GM21825 (cell line): ENCODE measurements at regions not wholly inside any gene's neighbourhood (a gene's known extent, or its start where the extent isn't known, plus 50 kb on each side); places are given as distances from the start of the nearest gene placed in this dataset.

ENCODE experiments used
- ATAC-seq: cut with Tn5 transposase; IDR thresholded peaks from one replicate; pipeline ENCODE4 v1.9.1; 2021; ENCODE audit warnings: mild to moderate bottlenecking, moderate library complexity; ENCODE audit not compliant: unreplicated experiment

- no peak for ATAC-seq
These were observed 101.9 kb upstream of the SLC44A1 start for GRCh38 chr9:105142406-105143135.

DNA sequence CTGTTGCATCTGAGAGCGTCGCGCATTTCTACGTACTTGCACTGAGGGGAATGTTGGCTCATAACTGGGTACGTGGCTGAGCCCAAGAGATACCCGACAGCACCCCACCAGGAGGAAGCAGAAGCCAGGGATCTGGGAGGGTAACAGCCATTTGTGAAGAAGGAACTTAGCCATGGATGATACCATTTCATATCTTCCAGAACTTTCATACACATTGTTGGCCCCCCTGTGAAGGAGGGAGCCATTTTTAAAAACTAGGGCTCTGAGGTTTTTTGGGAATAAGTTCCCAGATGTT lies 101.4 kb upstream of the SLC44A1 start:
- ATAC-seq: no peak

GRCh38 chr9:105144076-105144475 lies 100.4 kb upstream of the SLC44A1 start:
- ATAC-seq: no peak

DNA sequence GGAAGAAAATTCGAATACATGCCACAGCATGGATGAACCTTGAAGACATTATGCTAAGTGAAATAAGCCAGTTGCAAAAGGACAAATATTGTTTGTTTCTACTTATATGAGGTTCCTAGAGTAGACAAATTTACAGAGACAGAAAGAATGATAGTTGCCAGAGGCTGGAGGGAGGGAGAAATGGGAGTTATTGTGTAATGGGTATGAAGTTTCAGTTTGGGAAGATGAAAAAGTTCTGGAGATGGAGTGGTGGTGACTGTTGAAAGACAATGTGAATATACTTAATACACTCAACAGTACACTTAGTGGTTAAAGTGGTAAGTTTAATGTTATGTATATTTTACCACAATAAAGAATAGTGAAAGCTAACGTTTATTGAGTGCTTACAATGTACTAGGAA lies 99.6 kb upstream of the SLC44A1 start:
- no peak for ATAC-seq

DNA sequence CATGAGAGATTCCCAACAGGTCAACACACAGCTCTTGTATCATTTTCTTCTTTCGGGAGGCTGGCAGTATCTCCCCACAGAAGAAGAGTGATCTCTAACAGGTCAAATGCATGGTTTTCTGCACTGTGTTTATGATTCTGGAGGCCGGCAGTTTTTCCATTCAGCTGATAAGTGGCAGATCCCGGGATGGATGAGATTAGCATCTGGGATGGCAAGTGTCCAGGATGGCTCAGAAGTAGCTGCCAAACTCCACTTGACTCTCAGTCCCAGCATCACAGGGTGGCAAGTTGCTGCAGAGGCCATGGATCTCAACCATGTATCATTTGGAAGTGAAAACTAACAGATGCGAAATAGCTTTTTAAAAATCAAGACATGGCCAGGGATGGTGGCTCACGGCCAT lies 97.8 kb upstream of the SLC44A1 start:
- ATAC-seq: no peak

GRCh38 chr9:105147110-105147871 lies 97.2 kb upstream of the SLC44A1 start:
- ATAC-seq: no peak

GRCh38 chr9:105148328-105149006 lies 96.0 kb upstream of the SLC44A1 start:
- ATAC-seq: no peak

DNA sequence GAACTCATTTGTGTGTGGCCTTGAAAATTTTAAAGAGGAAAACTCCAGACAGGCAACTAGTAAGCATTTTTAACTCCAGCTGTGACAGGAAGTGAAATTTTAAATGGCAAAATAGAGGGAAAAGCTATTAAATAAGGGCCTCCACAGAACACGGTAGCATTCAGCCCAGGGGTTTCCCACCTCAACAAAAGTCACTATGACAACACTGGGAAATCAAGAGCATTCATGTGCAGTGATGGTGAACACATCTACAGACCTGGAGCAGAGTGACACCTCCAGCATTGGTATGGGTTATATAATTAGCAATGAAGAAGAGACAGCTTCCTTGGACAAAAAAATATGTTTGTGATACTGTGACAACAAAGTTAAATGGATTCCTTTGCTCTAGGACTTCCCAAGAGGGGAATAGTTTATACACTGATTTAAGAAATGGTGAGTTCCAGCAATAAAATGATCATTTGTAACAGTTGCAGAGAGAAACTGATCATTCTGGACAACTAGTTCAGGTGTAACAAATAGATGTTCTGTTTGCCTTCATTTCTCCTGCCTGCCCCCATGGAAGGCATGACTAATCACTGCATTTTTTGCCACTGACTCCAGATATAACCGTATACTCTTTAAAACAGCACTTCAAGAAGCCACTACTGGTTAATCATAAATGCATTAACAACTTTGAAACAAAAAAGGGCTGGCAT lies 93.3 kb upstream of the SLC44A1 start:
- no peak for ATAC-seq

DNA sequence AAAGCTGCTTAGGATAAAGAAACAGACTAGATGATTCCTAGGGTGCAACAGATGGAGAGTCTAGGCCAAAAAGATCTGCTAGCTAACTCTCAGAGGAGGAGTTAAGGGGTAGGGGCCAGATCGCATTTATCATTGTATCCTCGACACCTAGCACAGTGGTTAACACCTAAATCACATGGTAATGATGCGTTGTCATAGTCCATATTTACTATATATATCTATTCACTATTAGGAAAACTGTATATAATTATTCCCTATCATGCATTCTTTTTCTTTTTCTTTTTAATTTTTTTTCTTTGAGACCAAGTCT lies 92.8 kb upstream of the SLC44A1 start:
- no peak for ATAC-seq

- ATAC-seq: no peak
These were observed 89.7 kb upstream of the SLC44A1 start for GRCh38 chr9:105154723-105155191.

DNA sequence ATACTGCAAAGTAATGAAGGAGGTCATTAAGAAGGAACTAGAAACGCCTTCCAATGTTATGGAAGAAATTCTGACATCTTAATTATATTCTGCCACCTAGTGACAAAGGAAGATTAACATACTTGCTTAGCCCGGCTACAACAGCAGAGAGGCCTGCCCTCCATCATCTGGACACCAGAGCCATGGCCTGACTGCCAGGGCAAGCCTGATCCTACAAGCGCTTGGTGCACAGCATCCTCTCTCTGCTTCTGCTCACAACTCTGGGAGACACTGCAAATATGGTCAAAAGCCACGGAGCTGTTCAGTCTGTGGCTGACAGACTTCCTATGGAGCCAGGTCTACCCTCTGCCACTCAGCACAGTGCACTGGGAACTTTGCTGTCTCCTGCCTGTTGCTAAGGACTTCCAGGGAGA lies 87.3 kb upstream of the SLC44A1 start:
- peak; percentile 83 for ATAC-seq

GRCh38 chr9:105158020-105158419 lies 86.4 kb upstream of the SLC44A1 start:
- ATAC-seq: no peak

GRCh38 chr9:105158898-105159297 lies 85.6 kb upstream of the SLC44A1 start:
- no peak for ATAC-seq

GRCh38 chr9:105168870-105169319 lies 75.6 kb upstream of the SLC44A1 start:
- ATAC-seq: no peak

- no peak for ATAC-seq
These were observed 73.4 kb upstream of the SLC44A1 start for GRCh38 chr9:105171076-105171475.

DNA sequence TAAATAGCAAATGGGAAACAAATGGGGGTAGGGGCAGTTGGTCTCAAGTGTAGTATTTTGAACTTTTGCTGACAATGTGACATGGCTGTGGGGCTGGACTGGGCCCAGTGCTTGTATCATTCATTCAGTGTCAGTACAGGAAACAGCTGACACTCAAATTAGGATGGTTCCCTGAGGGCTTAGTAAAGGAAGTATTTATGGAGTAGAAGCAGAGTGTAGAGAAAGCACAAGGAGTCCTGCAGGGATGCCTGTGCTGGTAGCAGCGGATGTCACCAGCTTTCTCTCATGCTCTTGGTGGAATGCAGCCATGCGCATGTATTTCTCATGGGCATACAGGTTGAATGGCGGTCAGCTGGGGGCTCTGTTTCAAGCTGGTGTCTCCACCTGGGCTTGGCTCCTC lies 72.9 kb upstream of the SLC44A1 start:
- ATAC-seq: no peak

DNA sequence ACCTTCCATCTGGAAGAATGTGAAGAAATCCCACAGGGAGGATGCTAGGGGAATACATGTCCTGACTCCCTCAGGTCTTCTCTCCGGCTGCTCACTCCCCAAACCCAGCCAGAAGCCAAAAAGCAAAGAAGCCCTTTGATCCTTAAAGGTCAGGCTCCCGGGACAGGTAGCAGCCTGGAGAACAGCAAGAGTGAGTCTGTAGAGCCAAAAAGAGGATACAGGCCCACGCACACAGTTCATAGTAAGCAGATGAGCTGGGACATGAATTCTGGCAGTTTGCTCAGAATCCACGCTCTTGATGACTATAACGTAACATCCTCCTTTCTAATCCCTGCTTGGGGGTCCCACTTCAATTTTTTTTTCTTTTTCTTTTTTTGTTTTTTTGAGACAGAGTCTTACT lies 72.0 kb upstream of the SLC44A1 start:
- ATAC-seq: no peak

DNA sequence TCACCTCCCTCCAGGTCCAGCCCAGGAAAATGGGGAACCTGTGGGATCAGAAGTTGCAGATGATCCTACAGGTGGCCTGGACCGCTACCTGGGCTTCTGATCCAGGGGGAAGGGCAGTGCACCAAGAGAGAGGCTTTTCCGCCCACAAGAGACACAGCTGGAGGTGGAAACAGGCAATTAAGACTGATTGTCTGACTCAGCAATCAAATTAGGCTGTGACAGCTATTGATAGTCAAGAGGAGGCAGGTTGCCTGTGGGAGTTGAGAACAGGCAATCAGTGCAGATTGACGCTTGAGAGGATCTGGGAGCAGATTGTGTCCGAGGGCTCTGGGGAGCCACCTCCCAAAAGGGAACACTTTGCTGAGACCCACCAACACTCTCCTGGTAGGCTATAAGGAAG lies 71.1 kb upstream of the SLC44A1 start:
- ATAC-seq: no peak

- no peak for ATAC-seq
These were observed 70.6 kb upstream of the SLC44A1 start for GRCh38 chr9:105173826-105174225.

DNA sequence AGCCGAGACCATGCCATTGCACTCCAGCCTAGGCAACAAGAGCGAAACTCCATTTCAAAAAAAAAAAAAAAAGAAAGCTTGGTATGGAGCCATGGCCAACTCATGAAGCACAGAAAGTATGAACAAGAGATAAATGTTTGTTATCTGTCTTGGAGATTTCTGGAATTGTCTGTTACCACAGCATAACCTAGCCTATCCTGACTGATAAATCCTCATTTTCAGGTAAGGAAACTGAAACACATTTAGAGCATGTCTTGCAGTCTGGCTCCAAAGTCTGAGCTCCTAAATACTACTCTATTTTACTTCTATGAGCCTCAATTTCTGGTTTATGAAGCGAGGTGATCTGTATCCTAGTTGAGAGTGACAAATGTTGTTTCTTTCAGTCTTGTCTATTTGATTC lies 68.3 kb upstream of the SLC44A1 start:
- ATAC-seq: no peak

GRCh38 chr9:105178076-105178475 lies 66.4 kb upstream of the SLC44A1 start:
- ATAC-seq: no peak

GRCh38 chr9:105187781-105188180 lies 56.7 kb upstream of the SLC44A1 start:
- ATAC-seq: no peak
